ENCODE measurements at regions not wholly inside any gene's neighbourhood (a gene's known extent, or its start where the extent isn't known, plus 50 kb on each side); places are given as distances from the start of the nearest gene placed in this dataset.

- no peak for DNase-seq (ENCODE audit: low spot score)
Observed at GRCh38 chr12:66852091-66852490, 173.2 kb upstream of the GRIP1 start.

GRCh38 chr12:66852765-66853164, 173.9 kb upstream of the GRIP1 start:
- no peak for DNase-seq (ENCODE audit: low spot score)

- no peak for DNase-seq (ENCODE audit: low spot score)
Observed at GRCh38 chr12:66859751-66860440, 181.0 kb upstream of the GRIP1 start.

- peak; percentile 54 for DNase-seq (ENCODE audit: low spot score)
Observed at GRCh38 chr12:66860752-66861750, 182.2 kb upstream of the GRIP1 start.

GRCh38 chr12:66862356-66862985, 183.6 kb upstream of the GRIP1 start:
- no peak for DNase-seq (ENCODE audit: low spot score)

- no peak for DNase-seq (ENCODE audit: low spot score)
Observed at GRCh38 chr12:66863276-66863675, 184.4 kb upstream of the GRIP1 start.

GRCh38 chr12:66877925-66878324, 199.0 kb upstream of the GRIP1 start:
- DNase-seq (ENCODE audit: low spot score): no peak

- no peak for DNase-seq (ENCODE audit: low spot score)
Observed at GRCh38 chr12:66879409-66879808, 200.5 kb upstream of the GRIP1 start.

GRCh38 chr12:66881386-66881785, 202.5 kb upstream of the GRIP1 start:
- no peak for DNase-seq (ENCODE audit: low spot score)

GRCh38 chr12:66884091-66884490, 205.2 kb upstream of the GRIP1 start:
- no peak for DNase-seq (ENCODE audit: low spot score)

- DNase-seq (ENCODE audit: low spot score): no peak
Observed at GRCh38 chr12:66885115-66885875, 206.4 kb upstream of the GRIP1 start.

GRCh38 chr12:66896797-66897196, 217.9 kb upstream of the GRIP1 start:
- no peak for DNase-seq (ENCODE audit: low spot score)

GRCh38 chr12:66898700-66899469, 220.0 kb upstream of the GRIP1 start:
- no peak for DNase-seq (ENCODE audit: low spot score)

GRCh38 chr12:66899588-66899987, 220.7 kb upstream of the GRIP1 start:
- DNase-seq (ENCODE audit: low spot score): no peak

- no peak for DNase-seq (ENCODE audit: low spot score)
Observed at GRCh38 chr12:66900616-66901015, 221.7 kb upstream of the GRIP1 start.

- no peak for DNase-seq (ENCODE audit: low spot score)
Observed at GRCh38 chr12:66901138-66901932, 222.5 kb upstream of the GRIP1 start.

- DNase-seq (ENCODE audit: low spot score): no peak
Observed at GRCh38 chr12:66902020-66902419, 223.1 kb upstream of the GRIP1 start.

GRCh38 chr12:66903782-66904396, 225.0 kb upstream of the GRIP1 start:
- DNase-seq (ENCODE audit: low spot score): no peak

- DNase-seq (ENCODE audit: low spot score): no peak
Observed at GRCh38 chr12:66905201-66905600, 226.3 kb upstream of the GRIP1 start.

Measured in mucosa of gallbladder (tissue), 1 donor.